ENCODE measurements at regions not wholly inside any gene's neighbourhood (a gene's known extent, or its start where the extent isn't known, plus 50 kb on each side); places are given as distances from the start of the nearest gene placed in this dataset.

DNA sequence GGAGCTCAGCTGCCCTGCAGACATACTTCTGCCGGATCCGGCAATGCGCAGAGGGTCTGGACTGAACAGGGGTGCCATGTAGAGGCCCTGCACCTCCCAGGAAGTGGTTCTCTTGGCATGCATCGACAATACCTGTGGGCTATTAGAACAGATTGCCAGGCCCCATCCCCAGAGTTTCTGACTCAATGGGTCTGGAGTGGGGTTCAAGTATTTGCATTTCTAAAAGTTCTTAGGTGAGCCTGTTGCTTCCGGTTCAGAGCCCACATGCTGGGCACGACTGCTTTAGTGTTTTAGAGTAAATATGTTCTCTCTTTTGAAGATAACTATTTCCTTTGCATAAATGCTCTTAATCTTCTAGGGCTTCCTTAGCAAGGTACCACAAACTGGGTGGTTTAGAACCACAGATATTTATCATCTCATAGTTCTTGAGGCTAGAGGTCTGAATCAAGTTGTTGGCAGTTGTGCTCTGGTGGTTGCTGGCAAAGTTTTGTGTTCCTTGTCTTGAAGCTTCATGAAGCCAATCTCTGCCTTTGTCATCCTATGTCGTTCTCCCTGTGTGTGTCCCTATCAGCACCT lies 435.5 kb downstream of the TCERG1L start:
- H3K27me3 ChIP-seq (ENCODE audit: insufficient read depth, low read length, poor library complexity, severe bottlenecking), result no peaks in the 10 kb centered on the region
- H3F3A ChIP-seq (ENCODE audit: low read depth), result no peaks in the 10 kb centered on the region
- TF ChIP-seq, protein P1, sequence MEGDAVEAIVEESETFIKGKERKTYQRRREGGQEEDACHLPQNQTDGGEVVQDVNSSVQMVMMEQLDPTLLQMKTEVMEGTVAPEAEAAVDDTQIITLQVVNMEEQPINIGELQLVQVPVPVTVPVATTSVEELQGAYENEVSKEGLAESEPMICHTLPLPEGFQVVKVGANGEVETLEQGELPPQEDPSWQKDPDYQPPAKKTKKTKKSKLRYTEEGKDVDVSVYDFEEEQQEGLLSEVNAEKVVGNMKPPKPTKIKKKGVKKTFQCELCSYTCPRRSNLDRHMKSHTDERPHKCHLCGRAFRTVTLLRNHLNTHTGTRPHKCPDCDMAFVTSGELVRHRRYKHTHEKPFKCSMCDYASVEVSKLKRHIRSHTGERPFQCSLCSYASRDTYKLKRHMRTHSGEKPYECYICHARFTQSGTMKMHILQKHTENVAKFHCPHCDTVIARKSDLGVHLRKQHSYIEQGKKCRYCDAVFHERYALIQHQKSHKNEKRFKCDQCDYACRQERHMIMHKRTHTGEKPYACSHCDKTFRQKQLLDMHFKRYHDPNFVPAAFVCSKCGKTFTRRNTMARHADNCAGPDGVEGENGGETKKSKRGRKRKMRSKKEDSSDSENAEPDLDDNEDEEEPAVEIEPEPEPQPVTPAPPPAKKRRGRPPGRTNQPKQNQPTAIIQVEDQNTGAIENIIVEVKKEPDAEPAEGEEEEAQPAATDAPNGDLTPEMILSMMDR (conservative IDR thresholded peaks at IDR 0.05; ENCODE audit: low read length), result no peak
- TF ChIP-seq EZH2phosphoT487 (IDR thresholded peaks at IDR 0.05; ENCODE audit: borderline replicate concordance), result no peak
- no peak overlapping the region for H3K4me3 ChIP-seq (ENCODE audit: low read length, poor library complexity, severe bottlenecking)
- no peaks in the 10 kb centered on the region for H3K9me2 ChIP-seq (replicated peaks; ENCODE audit: low read depth, low read length)
- no peaks in the 10 kb centered on the region for H3K36me3 ChIP-seq (ENCODE audit: insufficient read depth, low read length)
- H2AFZ ChIP-seq (ENCODE audit: low read length), result no peak overlapping the region
- H3K79me2 ChIP-seq (ENCODE audit: insufficient read depth, low read length), result no peaks in the 10 kb centered on the region
- H3K9me3 ChIP-seq (ENCODE audit: insufficient read depth, low read depth, low read length), result peaks cover under 1% of the 10 kb centered on the region; the same call in 1 of the 2 replicates
- H3K4me1 ChIP-seq (ENCODE audit: insufficient read depth, low read length, poor library complexity, severe bottlenecking), result no peaks in the 10 kb centered on the region
- H4K20me1 ChIP-seq (ENCODE audit: insufficient read depth, low read length, poor library complexity, severe bottlenecking), result no peaks in the 10 kb centered on the region
- no peak overlapping the region for H3K4me2 ChIP-seq (ENCODE audit: low read depth, low read length, poor library complexity, severe bottlenecking)
- no peak overlapping the region for H3K9ac ChIP-seq (ENCODE audit: low read depth, low read length, poor library complexity, severe bottlenecking)

DNA sequence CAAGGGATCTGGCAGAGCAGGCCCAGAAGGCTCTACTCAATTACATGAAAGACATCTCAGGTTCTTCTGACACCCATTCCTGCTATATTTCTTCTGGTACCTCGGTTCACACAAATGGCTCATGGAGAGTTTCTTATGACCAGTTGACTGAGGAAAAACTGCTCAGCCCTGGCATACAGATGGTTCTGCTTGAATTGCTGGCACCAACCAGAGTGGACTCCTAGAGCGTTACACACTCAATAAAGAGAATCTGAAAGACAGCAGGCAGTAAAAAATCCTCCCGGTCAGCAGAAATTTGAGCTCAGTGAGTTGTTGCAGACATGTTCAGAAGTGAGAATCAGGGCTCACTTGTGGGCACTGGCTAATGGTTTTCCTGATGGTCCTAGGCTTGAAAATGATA lies 434.4 kb downstream of the TCERG1L start:
- H3F3A ChIP-seq (ENCODE audit: low read depth), result no peaks in the 10 kb centered on the region
- no peak overlapping the region for H3K9ac ChIP-seq (ENCODE audit: low read depth, low read length, poor library complexity, severe bottlenecking)
- no peaks in the 10 kb centered on the region for H3K9me2 ChIP-seq (replicated peaks; ENCODE audit: low read depth, low read length)
- no peak overlapping the region for H3K4me2 ChIP-seq (ENCODE audit: low read depth, low read length, poor library complexity, severe bottlenecking)
- H3K9me3 ChIP-seq (ENCODE audit: insufficient read depth, low read depth, low read length), result no peaks in the 10 kb centered on the region; the same call in 1 of the 2 replicates
- TF ChIP-seq EZH2phosphoT487 (IDR thresholded peaks at IDR 0.05; ENCODE audit: borderline replicate concordance), result no peak
- TF ChIP-seq, protein P1 (conservative IDR thresholded peaks at IDR 0.05; ENCODE audit: low read length), result no peak
- H3K4me3 ChIP-seq (ENCODE audit: low read length, poor library complexity, severe bottlenecking), result no peak overlapping the region
- no peaks in the 10 kb centered on the region for H4K20me1 ChIP-seq (ENCODE audit: insufficient read depth, low read length, poor library complexity, severe bottlenecking)
- no peaks in the 10 kb centered on the region for H3K4me1 ChIP-seq (ENCODE audit: insufficient read depth, low read length, poor library complexity, severe bottlenecking)
- no peaks in the 10 kb centered on the region for H3K36me3 ChIP-seq (ENCODE audit: insufficient read depth, low read length)
- H3K79me2 ChIP-seq (ENCODE audit: insufficient read depth, low read length), result no peaks in the 10 kb centered on the region
- H3K27me3 ChIP-seq (ENCODE audit: insufficient read depth, low read length, poor library complexity, severe bottlenecking), result no peaks in the 10 kb centered on the region
- H2AFZ ChIP-seq (ENCODE audit: low read length), result no peak overlapping the region

- H3K9ac ChIP-seq (ENCODE audit: low read depth, low read length, poor library complexity, severe bottlenecking), result no peak overlapping the region
- H3K79me2 ChIP-seq (ENCODE audit: insufficient read depth, low read length), result no peaks in the 10 kb centered on the region
- no peaks in the 10 kb centered on the region for H3K27me3 ChIP-seq (ENCODE audit: insufficient read depth, low read length, poor library complexity, severe bottlenecking)
- H3F3A ChIP-seq (ENCODE audit: low read depth), result no peaks in the 10 kb centered on the region
- H4K20me1 ChIP-seq (ENCODE audit: insufficient read depth, low read length, poor library complexity, severe bottlenecking), result no peaks in the 10 kb centered on the region
- H2AFZ ChIP-seq (ENCODE audit: low read length), result no peak overlapping the region
- no peak overlapping the region for H3K4me3 ChIP-seq (ENCODE audit: low read length, poor library complexity, severe bottlenecking)
- H3K9me3 ChIP-seq (ENCODE audit: insufficient read depth, low read depth, low read length), result no peaks in the 10 kb centered on the region; the same call in 1 of the 2 replicates
- no peak overlapping the region for H3K4me2 ChIP-seq (ENCODE audit: low read depth, low read length, poor library complexity, severe bottlenecking)
- H3K36me3 ChIP-seq (ENCODE audit: insufficient read depth, low read length), result no peaks in the 10 kb centered on the region
- TF ChIP-seq EZH2phosphoT487 (IDR thresholded peaks at IDR 0.05; ENCODE audit: borderline replicate concordance), result no peak
- TF ChIP-seq, protein P1 (conservative IDR thresholded peaks at IDR 0.05; ENCODE audit: low read length), result no peak
- no peaks in the 10 kb centered on the region for H3K9me2 ChIP-seq (replicated peaks; ENCODE audit: low read depth, low read length)
- no peaks in the 10 kb centered on the region for H3K4me1 ChIP-seq (ENCODE audit: insufficient read depth, low read length, poor library complexity, severe bottlenecking)
Observed at GRCh38 chr10:130878131-130878530, 433.4 kb downstream of the TCERG1L start.
